A549 (cell line): ENCODE measurements at regions not wholly inside any gene's neighbourhood (a gene's known extent, or its start where the extent isn't known, plus 50 kb on each side); places are given as distances from the start of the nearest gene placed in this dataset.

Experiments used
- ATAC-seq, 2 experiments: fragments of 200-7000 bp in 1 of 2; fragments of >200 bp in 1 of 2; cut with Nextera tagmentation in 1 of 2; cut with Tn5 transposase in 1 of 2; 3 replicates each; pipeline versions ENCODE4 v1.8.0 to v1.9.1; 2018 to 2020; ENCODE audit warnings: mild to moderate bottlenecking in 1 of 2, moderate library complexity in 1 of 2
- CTCF ChIA-PET: fragments of 300-600 bp; sonication (Branson Sonifier 250); formaldehyde crosslinking; extraction: SDS; loops from one replicate; lab custom pipeline; 2021; ENCODE audit warnings: antibody characterized with exemption, inconsistent platforms; lab: Yijun Ruan, JAX
- POLR2A ChIA-PET: fragments of 350-600 bp; formaldehyde crosslinking; extraction: SDS; loops from one replicate; lab custom pipeline; 2021; ENCODE audit warnings: antibody characterized with exemption, inconsistent platforms; lab: Yijun Ruan, JAX
- DNase-seq, 2 experiments: peaks; one replicate each; pipeline versions ENCODE4 v3.0.0 to v3.0.0-alpha.2; 2011 to 2016; ENCODE audit warnings: low read depth in 1 of 2, low spot score in 1 of 2
- FAIRE-seq: peaks from 2 replicates; lab custom pipeline; 2011; peaks lifted over from hg19 to GRCh38; lab: Jason Lieb, UNC
- H3K27ac ChIP-seq, 2 experiments: fragments of >200 bp; sonication (Bioruptor Twin); formaldehyde crosslinking; 3 replicates each; pipeline ENCODE4 v1.5.1; 2016 to 2017
- H3K4me1 ChIP-seq: fragments of >200 bp; sonication (Bioruptor Twin); formaldehyde crosslinking; 3 replicates; pipeline ENCODE4 v1.6.1; 2016
- H3K4me2 ChIP-seq: fragments of >200 bp; sonication (Bioruptor Twin); formaldehyde crosslinking; 3 replicates; pipeline ENCODE4 v1.6.1; 2016
- H3K4me3 ChIP-seq: fragments of >200 bp; sonication (Bioruptor Twin); formaldehyde crosslinking; 3 replicates; pipeline ENCODE4 v1.5.1; 2016
- H3K9me3 ChIP-seq: fragments of >200 bp; sonication (Bioruptor Twin); formaldehyde crosslinking; 3 replicates; pipeline ENCODE4 v1.6.1; 2016
- BHLHE40 ChIP-seq: IDR thresholded peaks from 2 replicates; pipeline ENCODE4 v1.6.1; 2012; ENCODE audit warnings: low read depth, low read length, inconsistent platforms
- CBX8 ChIP-seq: fragments of 200-600 bp; sonication (generic); IDR thresholded peaks from 2 replicates; pipeline ENCODE4 v1.6.1; 2016
- CEBPB ChIP-seq, 2 experiments: fragments of >200 bp in 1 of 2; sonication (Bioruptor Twin) in 1 of 2; formaldehyde crosslinking in 1 of 2; IDR thresholded peaks; 2 replicates each; pipeline ENCODE4 v1.6.1; 2012 to 2016
- CTCF ChIP-seq: fragments of >200 bp; sonication (Bioruptor Twin); formaldehyde crosslinking; IDR thresholded peaks from 3 replicates; pipeline ENCODE4 v1.5.1; 2016
- EHF ChIP-seq: fragments of 250-450 bp; sonication (Bioruptor Pico); IDR thresholded peaks from 2 replicates; pipeline ENCODE4 v1.5.0; 2020; ENCODE audit warnings: mild to moderate bottlenecking
- ELK1 ChIP-seq: fragments of 150-350 bp; IDR thresholded peaks from 2 replicates; pipeline ENCODE4 v1.6.1; 2014; ENCODE audit warnings: low read depth, mild to moderate bottlenecking, low read length
- EP300 ChIP-seq, 2 experiments: fragments of >200 bp; sonication (Bioruptor Twin); formaldehyde crosslinking; IDR thresholded peaks; 2 replicates in 1 of 2; 3 replicates in 1 of 2; pipeline ENCODE4 v1.6.1; 2016 to 2017
- FOXS1 ChIP-seq: fragments of 250-450 bp; sonication (Bioruptor Pico); IDR thresholded peaks from 2 replicates; pipeline ENCODE4 v1.5.0; 2020; ENCODE audit warnings: mild to moderate bottlenecking, moderate library complexity
- HEYL ChIP-seq: fragments of 250-450 bp; sonication (Bioruptor Pico); IDR thresholded peaks from 2 replicates; pipeline ENCODE4 v1.8.0; 2021; ENCODE audit warnings: mild to moderate bottlenecking, moderate library complexity
- HMGXB4 ChIP-seq: fragments of 250-450 bp; sonication (Bioruptor Pico); IDR thresholded peaks from 2 replicates; pipeline ENCODE4 v1.5.0; 2021; ENCODE audit warnings: mild to moderate bottlenecking, moderate library complexity, borderline replicate concordance
- KDM1A ChIP-seq: fragments of 200-600 bp; sonication (generic); IDR thresholded peaks from 2 replicates; pipeline ENCODE4 v1.6.1; 2016; ENCODE audit warnings: low read depth, mild to moderate bottlenecking
- KDM5A ChIP-seq: fragments of 200-600 bp; sonication (generic); IDR thresholded peaks from 2 replicates; pipeline ENCODE4 v1.6.1; 2016; ENCODE audit warnings: antibody characterized with exemption, mild to moderate bottlenecking
- MAX ChIP-seq: IDR thresholded peaks from 2 replicates; pipeline ENCODE4 v1.6.1; 2012
- RAD21 ChIP-seq, 2 experiments: fragments of >200 bp in 1 of 2; sonication (Bioruptor Twin) in 1 of 2; formaldehyde crosslinking in 1 of 2; IDR thresholded peaks in 1 of 2; conservative IDR thresholded peaks in 1 of 2; 2 replicates in 1 of 2; 3 replicates in 1 of 2; pipeline ENCODE4 v1.6.1; 2012 to 2018; ENCODE audit warnings: inconsistent platforms in 1 of 2
- RNF2 ChIP-seq: fragments of 200-600 bp; sonication (generic); IDR thresholded peaks from 2 replicates; pipeline ENCODE4 v1.6.1; 2016; ENCODE audit warnings: low read depth, mild to moderate bottlenecking, antibody characterized with exemption, moderate library complexity, borderline replicate concordance
- TFCP2L1 ChIP-seq: fragments of 250-450 bp; sonication (Bioruptor Pico); IDR thresholded peaks from 2 replicates; pipeline ENCODE4 v1.5.0; 2021; ENCODE audit warnings: mild to moderate bottlenecking
- ZC3H11A ChIP-seq: fragments of 450-650 bp; IDR thresholded peaks from 2 replicates; pipeline ENCODE4 v1.6.1; 2014; ENCODE audit warnings: antibody characterized with exemption, mild to moderate bottlenecking
- ZNF302 ChIP-seq: fragments of 250-450 bp; sonication (Bioruptor Pico); IDR thresholded peaks from 2 replicates; pipeline ENCODE4 v1.9.0; 2021; ENCODE audit warnings: inconsistent platforms, mild to moderate bottlenecking, moderate library complexity
- WGBS: methylation state at CpG from one replicate; pipeline ENCODE4 v1.1.6; 2017; ENCODE audit errors: missing lambda C conversion rate; 5-methylcytosine and 5-hydroxymethylcytosine counted together
- TF ChIP-seq, protein P1 (sequence below): fragments of >200 bp; sonication (Bioruptor Twin); formaldehyde crosslinking; IDR thresholded peaks from 3 replicates; pipeline ENCODE4 v1.6.1; 2016
- TF ChIP-seq, protein P2 (sequence below): IDR thresholded peaks from 2 replicates; pipeline ENCODE4 v1.6.1; 2012; ENCODE audit warnings: low read depth, borderline replicate concordance

- Histone ChIP-seq H3K4me2 (no peak overlapping the region), H3K9me3 (no peaks in the 10 kb centered on the region), H3K27ac (no peak overlapping the region), H3K4me1 (no peaks in the 10 kb centered on the region), H3K4me3 (no peak overlapping the region)
- DNase-seq (peak in 1 of 2 experiments; percentile 1), FAIRE-seq (no peak), ATAC-seq (no peak)
- 4% methylated on average over 1 of the region's 1 CpG for WGBS
- TF ChIP-seq, protein P1, sequence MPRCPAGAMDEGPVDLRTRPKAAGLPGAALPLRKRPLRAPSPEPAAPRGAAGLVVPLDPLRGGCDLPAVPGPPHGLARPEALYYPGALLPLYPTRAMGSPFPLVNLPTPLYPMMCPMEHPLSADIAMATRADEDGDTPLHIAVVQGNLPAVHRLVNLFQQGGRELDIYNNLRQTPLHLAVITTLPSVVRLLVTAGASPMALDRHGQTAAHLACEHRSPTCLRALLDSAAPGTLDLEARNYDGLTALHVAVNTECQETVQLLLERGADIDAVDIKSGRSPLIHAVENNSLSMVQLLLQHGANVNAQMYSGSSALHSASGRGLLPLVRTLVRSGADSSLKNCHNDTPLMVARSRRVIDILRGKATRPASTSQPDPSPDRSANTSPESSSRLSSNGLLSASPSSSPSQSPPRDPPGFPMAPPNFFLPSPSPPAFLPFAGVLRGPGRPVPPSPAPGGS = no peak
- TF ChIP-seq RAD21 (conservative IDR thresholded peaks at IDR 0.05 in 1 of 2, IDR thresholded peaks at IDR 0.05 in 1 of 2) (0 out of 5 replicates have a peak, but pooled peaks of 1 of the 2 experiments have one; percentile 15), FOXS1 (CRISPR knock-in tag) (no peak), CEBPB (IDR thresholded peaks at IDR 0.05) (no peak), KDM1A (no peak), HEYL (CRISPR knock-in tag) (no peak), ZNF302 (CRISPR knock-in tag) (no peak), CBX8 (no peak), CTCF (peak; percentile 14; the same call in 1 of the 3 replicates), MAX (no peak), BHLHE40 (no peak), ZC3H11A (no peak)
- TF ChIP-seq, protein P2, sequence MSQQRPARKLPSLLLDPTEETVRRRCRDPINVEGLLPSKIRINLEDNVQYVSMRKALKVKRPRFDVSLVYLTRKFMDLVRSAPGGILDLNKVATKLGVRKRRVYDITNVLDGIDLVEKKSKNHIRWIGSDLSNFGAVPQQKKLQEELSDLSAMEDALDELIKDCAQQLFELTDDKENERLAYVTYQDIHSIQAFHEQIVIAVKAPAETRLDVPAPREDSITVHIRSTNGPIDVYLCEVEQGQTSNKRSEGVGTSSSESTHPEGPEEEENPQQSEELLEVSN = no peak
- CTCF ChIA-PET = no interaction called here
- POLR2A ChIA-PET = no interaction called here
Measured at GRCh38 chr4:90025248-90025647, 101.9 kb upstream of the CCSER1 start.

GRCh38 chr4:90027565-90027964 lies 99.6 kb upstream of the CCSER1 start:
- Histone ChIP-seq H3K27ac (no peak overlapping the region), H3K4me2 (no peak overlapping the region), H3K4me3 (no peak overlapping the region), H3K9me3 (no peaks in the 10 kb centered on the region), H3K4me1 (no peaks in the 10 kb centered on the region)
- 21% methylated on average over 2 of the region's 2 CpGs for WGBS
- TF ChIP-seq KDM5A = no peak
- no peak for TF ChIP-seq TFCP2L1 (CRISPR knock-in tag)
- TF ChIP-seq EP300 (IDR thresholded peaks at IDR 0.05) = no peak
- TF ChIP-seq RNF2 = no peak
- TF ChIP-seq EHF (CRISPR knock-in tag) = no peak
- TF ChIP-seq ELK1 = no peak
- no peak for TF ChIP-seq HMGXB4
- CTCF ChIA-PET = interaction anchor here (0.6 kb wide), 1 partner anchor 868 kb away, joined by 4 read pairs; no protein-coding TSS in a partner anchor
- no peak for ATAC-seq
- DNase-seq = no peak
- POLR2A ChIA-PET = no interaction called here
- FAIRE-seq = no peak
